ENCODE measurements at regions not wholly inside any gene's neighbourhood (a gene's known extent, or its start where the extent isn't known, plus 50 kb on each side); places are given as distances from the start of the nearest gene placed in this dataset.
A peak's percentile ranks its signal among the peaks of the same experiment; 100 is the strongest.

DNA sequence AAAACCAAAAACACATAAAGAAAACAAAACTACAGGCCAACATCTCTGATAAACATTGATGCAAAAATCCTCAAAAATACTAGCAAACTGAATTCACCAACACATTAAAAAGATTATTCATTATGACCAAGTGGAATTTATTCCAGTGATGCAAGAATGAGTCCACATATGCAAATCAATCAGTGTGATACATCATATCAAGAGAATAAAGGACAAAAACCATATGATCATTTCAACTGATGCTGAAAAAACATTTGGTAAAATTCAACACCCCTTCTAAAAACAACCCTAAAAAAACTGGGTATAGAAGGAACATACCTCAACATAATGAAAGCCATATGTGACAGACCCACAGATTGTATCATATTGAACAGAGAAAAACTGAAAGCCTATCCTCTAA, 265.6 kb upstream of the DCBLD2 start:
- peak; percentile 7 for DNase-seq (ENCODE audit: low read depth)
- TF ChIP-seq, protein P1, sequence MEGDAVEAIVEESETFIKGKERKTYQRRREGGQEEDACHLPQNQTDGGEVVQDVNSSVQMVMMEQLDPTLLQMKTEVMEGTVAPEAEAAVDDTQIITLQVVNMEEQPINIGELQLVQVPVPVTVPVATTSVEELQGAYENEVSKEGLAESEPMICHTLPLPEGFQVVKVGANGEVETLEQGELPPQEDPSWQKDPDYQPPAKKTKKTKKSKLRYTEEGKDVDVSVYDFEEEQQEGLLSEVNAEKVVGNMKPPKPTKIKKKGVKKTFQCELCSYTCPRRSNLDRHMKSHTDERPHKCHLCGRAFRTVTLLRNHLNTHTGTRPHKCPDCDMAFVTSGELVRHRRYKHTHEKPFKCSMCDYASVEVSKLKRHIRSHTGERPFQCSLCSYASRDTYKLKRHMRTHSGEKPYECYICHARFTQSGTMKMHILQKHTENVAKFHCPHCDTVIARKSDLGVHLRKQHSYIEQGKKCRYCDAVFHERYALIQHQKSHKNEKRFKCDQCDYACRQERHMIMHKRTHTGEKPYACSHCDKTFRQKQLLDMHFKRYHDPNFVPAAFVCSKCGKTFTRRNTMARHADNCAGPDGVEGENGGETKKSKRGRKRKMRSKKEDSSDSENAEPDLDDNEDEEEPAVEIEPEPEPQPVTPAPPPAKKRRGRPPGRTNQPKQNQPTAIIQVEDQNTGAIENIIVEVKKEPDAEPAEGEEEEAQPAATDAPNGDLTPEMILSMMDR (IDR thresholded peaks at IDR 0.05; ENCODE audit: insufficient read depth, low read length), result no peak
- no peak overlapping the region for H3K4me3 ChIP-seq (ENCODE audit: low read depth, low read length)

DNA sequence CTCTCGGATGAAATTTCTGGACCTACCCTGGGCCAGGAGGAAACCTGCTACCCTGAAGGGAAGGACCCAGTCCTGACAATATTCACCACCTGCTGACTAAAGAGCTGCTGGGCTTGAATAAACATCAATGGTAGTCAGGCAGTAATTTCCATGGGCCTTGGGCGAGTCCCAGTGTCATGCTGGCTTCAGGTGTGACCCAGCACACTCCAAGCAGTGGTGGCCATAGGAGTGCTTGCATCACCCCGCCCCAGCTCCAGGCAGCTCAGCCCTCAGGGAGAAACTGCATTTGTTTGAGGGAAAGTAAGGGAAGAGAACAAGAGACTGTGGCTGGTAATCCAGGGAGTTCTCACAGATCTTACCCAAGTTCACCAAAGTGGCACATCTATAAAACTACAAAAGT, 261.8 kb upstream of the DCBLD2 start:
- TF ChIP-seq, protein P1 (IDR thresholded peaks at IDR 0.05; ENCODE audit: insufficient read depth, low read length), result no peak
- no peak overlapping the region for H3K4me3 ChIP-seq (ENCODE audit: low read depth, low read length)
- DNase-seq (ENCODE audit: low read depth), result no peak

DNA sequence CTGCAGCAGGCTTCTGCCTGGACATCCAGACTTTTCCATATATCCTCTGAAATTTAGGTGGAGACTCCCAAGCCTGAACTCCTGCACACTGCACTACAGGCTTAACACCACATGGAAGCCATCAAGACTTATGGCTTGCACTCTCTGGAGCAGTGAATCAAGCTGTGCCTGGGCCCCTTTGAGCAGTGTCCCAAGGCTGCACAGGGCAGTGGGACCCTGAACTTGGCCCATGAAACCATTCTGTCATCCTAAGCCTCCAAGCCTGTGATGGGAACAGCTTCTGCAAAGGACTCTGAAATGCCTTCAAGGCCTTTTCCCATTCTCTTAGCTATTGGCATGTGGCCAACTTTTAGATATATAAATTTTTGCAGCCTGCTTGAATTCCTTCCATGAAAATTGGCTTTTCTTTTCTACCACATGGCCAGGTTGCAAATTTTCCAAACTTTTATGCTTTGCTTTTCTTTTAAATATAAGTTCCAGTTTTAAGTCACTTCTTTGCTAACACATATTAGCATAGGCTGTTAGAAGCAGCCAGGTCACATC, 257.8 kb upstream of the DCBLD2 start:
- no peak overlapping the region for H3K4me3 ChIP-seq (ENCODE audit: low read depth, low read length)
- TF ChIP-seq, protein P1 (IDR thresholded peaks at IDR 0.05; ENCODE audit: insufficient read depth, low read length), result no peak
- no peak for DNase-seq (ENCODE audit: low read depth)

DNA sequence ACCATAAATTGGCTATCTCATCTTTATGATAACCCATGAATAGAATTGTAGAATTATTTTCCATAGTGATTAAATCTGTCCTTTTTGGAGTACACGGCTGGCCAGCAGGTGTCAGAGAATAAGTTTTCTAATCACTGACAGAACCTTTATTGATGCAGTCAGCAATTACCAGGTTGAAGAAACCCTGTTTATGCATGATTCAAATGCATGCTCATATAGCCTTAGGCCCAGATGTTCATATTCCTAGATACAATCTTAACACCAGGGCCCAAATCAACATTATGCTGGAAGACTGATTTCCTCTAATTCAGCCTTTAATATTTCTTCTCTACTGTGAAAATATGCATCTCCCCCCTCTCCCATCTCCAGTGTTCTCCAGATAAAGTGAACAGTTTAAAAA, 243.5 kb upstream of the DCBLD2 start:
- TF ChIP-seq, protein P1 (IDR thresholded peaks at IDR 0.05; ENCODE audit: insufficient read depth, low read length), result no peak
- no peak overlapping the region for H3K4me3 ChIP-seq (ENCODE audit: low read depth, low read length)
- DNase-seq (ENCODE audit: low read depth), result no peak

DNA sequence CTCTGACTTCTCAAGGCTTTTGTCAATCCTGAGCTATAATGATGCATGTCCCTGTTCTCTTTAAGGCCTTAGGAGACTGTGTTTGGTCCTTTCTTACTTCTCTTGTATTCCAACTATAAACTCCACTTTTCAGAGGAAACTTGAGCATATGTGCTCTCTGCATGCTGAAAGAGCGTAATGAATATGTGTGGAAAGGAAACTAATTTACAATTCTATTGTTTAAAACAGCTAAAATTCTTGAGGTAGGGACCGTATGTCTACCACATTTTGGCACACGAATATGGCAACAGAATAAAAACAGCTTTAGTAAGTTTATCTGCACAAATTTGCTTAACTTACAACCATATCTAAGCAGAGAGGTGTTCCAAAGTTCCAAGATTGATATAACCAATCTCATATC, 242.0 kb upstream of the DCBLD2 start:
- DNase-seq (ENCODE audit: low read depth), result no peak
- TF ChIP-seq, protein P1 (IDR thresholded peaks at IDR 0.05; ENCODE audit: insufficient read depth, low read length), result no peak
- no peak overlapping the region for H3K4me3 ChIP-seq (ENCODE audit: low read depth, low read length)

DNA sequence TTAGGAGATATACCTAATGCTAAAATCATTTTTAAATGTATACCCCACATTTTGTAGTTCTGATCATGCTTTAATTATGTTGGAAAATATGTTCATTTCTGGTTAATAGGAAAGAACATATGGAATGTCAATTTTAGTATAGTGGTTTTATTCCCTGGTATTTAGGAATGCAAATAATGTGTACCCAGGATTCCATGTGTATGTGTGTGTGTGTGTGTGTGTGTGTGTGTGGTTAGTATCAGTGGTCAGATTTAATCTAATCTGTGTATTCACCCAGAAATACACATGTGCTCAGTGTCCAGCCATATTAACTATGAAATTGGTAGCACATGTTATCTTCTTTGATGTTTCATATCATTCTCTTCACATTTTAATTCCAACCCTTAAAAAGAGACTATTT, 233.5 kb upstream of the DCBLD2 start:
- no peak for DNase-seq (ENCODE audit: low read depth)
- TF ChIP-seq, protein P1 (IDR thresholded peaks at IDR 0.05; ENCODE audit: insufficient read depth, low read length), result no peak
- H3K4me3 ChIP-seq (ENCODE audit: low read depth, low read length), result no peak overlapping the region

DNA sequence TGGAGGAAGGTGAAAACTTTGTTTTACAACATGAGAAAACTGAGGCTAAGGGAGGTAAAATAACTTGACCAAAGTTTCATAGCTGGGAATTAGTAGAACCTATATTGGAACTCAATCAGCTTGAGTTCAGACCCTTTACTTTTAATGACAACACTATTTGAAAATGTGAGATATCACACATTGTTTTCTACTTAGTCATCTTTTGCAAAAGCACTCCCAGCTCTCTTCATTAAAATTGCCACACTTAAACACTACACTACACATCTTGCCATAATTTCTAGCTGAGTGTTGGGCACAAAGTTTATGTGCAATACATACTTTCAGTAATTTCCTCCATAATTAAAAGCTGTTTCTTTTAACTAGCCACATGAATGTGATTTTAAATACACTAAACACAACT, 230.4 kb upstream of the DCBLD2 start:
- TF ChIP-seq, protein P1 (IDR thresholded peaks at IDR 0.05; ENCODE audit: insufficient read depth, low read length), result no peak
- H3K4me3 ChIP-seq (ENCODE audit: low read depth, low read length), result no peak overlapping the region
- peak; percentile 33 for DNase-seq (ENCODE audit: low read depth)

Measured in fibroblast of the aortic adventitia (primary cell).